Cardiac fibroblast (primary cell): ENCODE measurements at regions not wholly inside any gene's neighbourhood (a gene's known extent, or its start where the extent isn't known, plus 50 kb on each side); places are given as distances from the start of the nearest gene placed in this dataset.

Source experiments
- DNase-seq, 2 donors: peaks; one replicate each; pipeline versions ENCODE4 v3.0.0 to v3.0.0-alpha.2; 2010; ENCODE audit warnings: low read depth in 2 of 2
- H3K4me3 ChIP-seq, 2 donors: replicated peaks in 1 of 2; 1 replicate in 1 of 2; 2 replicates in 1 of 2; pipeline ENCODE4 v1.5.1; 2011; ENCODE audit warnings: low read depth in 2 of 2, low read length in 2 of 2, mild to moderate bottlenecking in 2 of 2, moderate library complexity in 1 of 2
- TF ChIP-seq, protein P1 (sequence below): IDR thresholded peaks from one replicate; pipeline ENCODE4 v1.5.1; 2011; ENCODE audit warnings: low read depth, mild to moderate bottlenecking, low read length, inconsistent platforms

DNA sequence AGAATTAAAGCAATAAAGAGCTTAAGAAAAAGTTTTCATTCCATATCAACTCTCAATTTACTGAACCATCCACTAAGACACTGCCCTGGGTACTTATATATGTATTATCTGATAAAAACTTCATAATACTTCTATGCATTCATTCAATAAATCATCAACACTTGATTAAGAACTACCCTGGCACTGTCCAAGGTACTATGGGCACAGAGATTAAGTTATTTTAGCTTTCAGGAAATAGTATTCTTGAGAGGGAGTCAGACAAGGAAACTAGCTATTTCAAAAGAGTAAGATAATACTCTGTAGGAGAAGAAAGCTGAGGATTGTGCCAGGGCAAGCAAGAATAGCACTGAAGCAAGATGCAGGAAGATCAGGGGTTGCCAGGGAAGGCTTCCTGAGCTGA lies 640.8 kb downstream of the FAM181B start:
- DNase-seq, result no peak
- TF ChIP-seq, protein P1, sequence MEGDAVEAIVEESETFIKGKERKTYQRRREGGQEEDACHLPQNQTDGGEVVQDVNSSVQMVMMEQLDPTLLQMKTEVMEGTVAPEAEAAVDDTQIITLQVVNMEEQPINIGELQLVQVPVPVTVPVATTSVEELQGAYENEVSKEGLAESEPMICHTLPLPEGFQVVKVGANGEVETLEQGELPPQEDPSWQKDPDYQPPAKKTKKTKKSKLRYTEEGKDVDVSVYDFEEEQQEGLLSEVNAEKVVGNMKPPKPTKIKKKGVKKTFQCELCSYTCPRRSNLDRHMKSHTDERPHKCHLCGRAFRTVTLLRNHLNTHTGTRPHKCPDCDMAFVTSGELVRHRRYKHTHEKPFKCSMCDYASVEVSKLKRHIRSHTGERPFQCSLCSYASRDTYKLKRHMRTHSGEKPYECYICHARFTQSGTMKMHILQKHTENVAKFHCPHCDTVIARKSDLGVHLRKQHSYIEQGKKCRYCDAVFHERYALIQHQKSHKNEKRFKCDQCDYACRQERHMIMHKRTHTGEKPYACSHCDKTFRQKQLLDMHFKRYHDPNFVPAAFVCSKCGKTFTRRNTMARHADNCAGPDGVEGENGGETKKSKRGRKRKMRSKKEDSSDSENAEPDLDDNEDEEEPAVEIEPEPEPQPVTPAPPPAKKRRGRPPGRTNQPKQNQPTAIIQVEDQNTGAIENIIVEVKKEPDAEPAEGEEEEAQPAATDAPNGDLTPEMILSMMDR, result no peak
- no peak overlapping the region for H3K4me3 ChIP-seq

DNA sequence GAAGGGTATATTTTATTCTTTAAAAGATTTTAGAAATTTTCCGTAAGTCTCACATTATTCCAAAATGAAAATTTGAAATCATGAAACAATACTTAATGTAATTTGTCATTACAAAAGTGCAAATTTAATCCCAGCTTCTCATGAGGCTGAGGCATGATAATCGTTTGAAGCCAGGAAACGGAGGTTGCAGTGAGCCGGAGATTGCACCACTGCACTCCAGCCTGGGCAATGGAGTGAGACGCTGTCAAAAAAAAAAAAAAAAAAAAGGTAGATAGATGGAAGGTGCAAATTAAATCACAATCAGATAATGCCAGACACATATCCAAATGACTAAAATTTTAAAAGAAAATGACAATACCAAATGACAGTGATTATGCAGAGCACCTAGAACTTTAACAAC lies 644.2 kb downstream of the FAM181B start:
- H3K4me3 ChIP-seq, result no peak overlapping the region
- no peak for DNase-seq

GRCh38 chr11:82085493-82085892 lies 648.2 kb downstream of the FAM181B start:
- no peak overlapping the region for H3K4me3 ChIP-seq
- TF ChIP-seq, protein P1, result no peak
- no peak for DNase-seq

More for the DNA sequence above, 644.2 kb downstream of the FAM181B start:
- TF ChIP-seq, protein P1, result no peak

GRCh38 chr11:82082976-82083375 lies 650.7 kb downstream of the FAM181B start:
- TF ChIP-seq, protein P1, result no peak
- no peak for DNase-seq
- no peak overlapping the region for H3K4me3 ChIP-seq

GRCh38 chr11:82080160-82080559 lies 653.5 kb downstream of the FAM181B start:
- TF ChIP-seq, protein P1, result no peak
- no peak overlapping the region for H3K4me3 ChIP-seq
- peak in 1 of 2 donors; percentile 5 for DNase-seq

GRCh38 chr11:82076126-82076525 lies 657.5 kb downstream of the FAM181B start:
- no peak for DNase-seq
- no peak overlapping the region for H3K4me3 ChIP-seq
- TF ChIP-seq, protein P1, result no peak

- no peak overlapping the region for H3K4me3 ChIP-seq
- DNase-seq, result no peak
- TF ChIP-seq, protein P1, result no peak
Measured at GRCh38 chr11:82059505-82059904, 674.2 kb downstream of the FAM181B start.
